OCI-LY7 (cell line): ENCODE measurements at regions not wholly inside any gene's neighbourhood (a gene's known extent, or its start where the extent isn't known, plus 50 kb on each side); places are given as distances from the start of the nearest gene placed in this dataset.

Experiments used
- EZH2phosphoT487 ChIP-seq: fragments of 200-600 bp; sonication (generic); IDR thresholded peaks from 2 replicates; pipeline ENCODE4 v1.6.1; 2018; ENCODE audit warnings: low read depth, borderline replicate concordance, mild to moderate bottlenecking, mixed run types, antibody characterized with exemption, low read length, moderate library complexity, mixed read lengths
- TF ChIP-seq, protein P1 (sequence below): fragments of 200-600 bp; sonication (generic); conservative IDR thresholded peaks from 2 replicates; pipeline ENCODE4 v1.5.1; 2014; ENCODE audit warnings: mild to moderate bottlenecking, antibody characterized with exemption, low read length, moderate library complexity, mixed read lengths

DNA sequence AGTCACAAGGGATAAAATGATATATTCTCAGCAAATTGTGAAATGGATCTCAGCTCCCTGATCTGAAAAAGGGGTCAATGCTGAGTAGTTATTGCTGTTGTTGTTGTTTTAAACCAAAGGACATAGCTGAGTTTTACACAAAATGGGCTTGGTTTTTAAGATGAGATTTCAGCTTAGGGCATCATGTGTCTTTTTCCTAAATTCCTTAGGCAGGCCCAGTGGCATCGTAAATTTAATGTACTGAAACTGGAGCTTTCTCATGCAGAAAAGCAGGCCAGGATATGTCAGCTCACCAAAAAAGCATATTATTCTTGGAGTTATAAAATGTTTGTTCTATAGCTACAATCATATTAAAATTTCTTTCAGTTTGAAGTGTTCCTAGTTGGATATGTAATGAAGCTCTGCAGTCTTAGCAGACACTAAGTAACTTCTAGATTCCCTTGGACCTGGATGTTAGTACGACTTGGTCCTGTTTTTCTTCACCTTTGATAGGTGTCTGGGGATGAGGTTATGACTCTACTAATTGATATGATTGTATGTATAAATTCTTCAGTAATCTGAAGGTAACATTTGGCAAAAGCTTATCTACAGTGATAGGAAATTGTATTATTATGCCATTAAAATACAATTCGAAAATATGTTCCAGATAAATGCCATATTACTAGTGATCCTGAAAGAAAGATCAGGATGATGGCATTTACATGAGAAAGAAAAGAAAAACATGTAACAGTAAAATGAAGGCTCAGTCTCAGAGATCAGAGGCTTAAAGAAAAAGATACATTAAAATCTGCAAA lies 663.3 kb downstream of the RFPL4B start:
- TF ChIP-seq, protein P1, sequence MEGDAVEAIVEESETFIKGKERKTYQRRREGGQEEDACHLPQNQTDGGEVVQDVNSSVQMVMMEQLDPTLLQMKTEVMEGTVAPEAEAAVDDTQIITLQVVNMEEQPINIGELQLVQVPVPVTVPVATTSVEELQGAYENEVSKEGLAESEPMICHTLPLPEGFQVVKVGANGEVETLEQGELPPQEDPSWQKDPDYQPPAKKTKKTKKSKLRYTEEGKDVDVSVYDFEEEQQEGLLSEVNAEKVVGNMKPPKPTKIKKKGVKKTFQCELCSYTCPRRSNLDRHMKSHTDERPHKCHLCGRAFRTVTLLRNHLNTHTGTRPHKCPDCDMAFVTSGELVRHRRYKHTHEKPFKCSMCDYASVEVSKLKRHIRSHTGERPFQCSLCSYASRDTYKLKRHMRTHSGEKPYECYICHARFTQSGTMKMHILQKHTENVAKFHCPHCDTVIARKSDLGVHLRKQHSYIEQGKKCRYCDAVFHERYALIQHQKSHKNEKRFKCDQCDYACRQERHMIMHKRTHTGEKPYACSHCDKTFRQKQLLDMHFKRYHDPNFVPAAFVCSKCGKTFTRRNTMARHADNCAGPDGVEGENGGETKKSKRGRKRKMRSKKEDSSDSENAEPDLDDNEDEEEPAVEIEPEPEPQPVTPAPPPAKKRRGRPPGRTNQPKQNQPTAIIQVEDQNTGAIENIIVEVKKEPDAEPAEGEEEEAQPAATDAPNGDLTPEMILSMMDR, result no peak
- TF ChIP-seq EZH2phosphoT487, result no peak
